DOHH2 (cell line): ENCODE measurements at regions not wholly inside any gene's neighbourhood (a gene's known extent, or its start where the extent isn't known, plus 50 kb on each side); places are given as distances from the start of the nearest gene placed in this dataset.

Experiments
- CTCF ChIP-seq: fragments of 200-600 bp; sonication (generic); IDR thresholded peaks from one replicate; pipeline ENCODE4 v1.5.1; 2014; ENCODE audit warnings: antibody characterized with exemption, mild to moderate bottlenecking, low read depth, low read length; ENCODE audit not compliant: poor library complexity, severe bottlenecking
- EZH2phosphoT487 ChIP-seq: fragments of 200-600 bp; sonication (generic); IDR thresholded peaks from 2 replicates; pipeline ENCODE4 v1.6.1; 2017; ENCODE audit warnings: borderline replicate concordance, mild to moderate bottlenecking, antibody characterized with exemption, low read length, moderate library complexity, mixed read lengths

DNA sequence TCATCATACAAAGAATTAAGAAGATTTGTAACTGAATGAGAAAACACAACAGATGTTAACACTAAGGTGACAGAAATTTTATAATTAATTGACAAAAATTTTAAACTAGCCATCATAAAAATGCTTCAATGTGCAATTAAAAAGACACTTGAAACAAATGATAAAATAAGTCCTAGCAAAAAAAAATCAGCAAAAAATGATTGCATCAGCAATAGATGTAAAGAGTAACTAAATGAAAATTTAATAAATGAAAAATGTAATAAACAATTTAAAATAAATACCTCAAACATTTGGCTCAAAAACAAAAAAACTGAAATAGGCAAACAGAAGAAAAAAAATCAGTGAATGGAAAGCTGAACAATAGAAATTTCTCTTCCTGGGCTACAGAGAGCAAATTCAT, 380.7 kb upstream of the GALNTL6 start:
- TF ChIP-seq CTCF (no peak), EZH2phosphoT487 (no peak)
